GM12874 (cell line): ENCODE measurements at regions not wholly inside any gene's neighbourhood (a gene's known extent, or its start where the extent isn't known, plus 50 kb on each side); places are given as distances from the start of the nearest gene placed in this dataset.

Experiments
- TF ChIP-seq, protein P1 (sequence below): IDR thresholded peaks from 2 replicates; pipeline ENCODE4 v1.5.1; 2011; ENCODE audit warnings: low read depth, mild to moderate bottlenecking, control low read depth, low read length, moderate library complexity; ENCODE audit not compliant: insufficient read depth

DNA sequence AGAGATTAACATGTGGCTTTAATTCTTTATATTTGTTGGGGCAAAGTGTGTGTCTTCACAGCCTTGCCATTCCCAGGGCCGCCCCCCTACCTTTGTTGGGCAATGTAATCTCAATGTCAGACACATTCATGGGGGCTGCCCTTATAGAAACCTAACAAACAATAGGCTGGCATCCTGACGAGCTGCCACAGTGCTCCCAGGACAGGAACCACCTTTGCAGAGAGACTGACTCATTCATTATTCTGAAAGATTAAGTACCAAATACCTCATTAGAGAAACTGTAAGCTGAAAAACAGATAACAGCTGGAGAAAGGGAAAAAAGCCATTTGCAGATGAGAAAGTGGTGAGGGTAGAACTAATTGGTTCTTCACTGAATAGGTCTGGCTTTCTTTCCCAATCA is 1587.5 kb upstream of the PIK3C3 start:
- TF ChIP-seq, protein P1, sequence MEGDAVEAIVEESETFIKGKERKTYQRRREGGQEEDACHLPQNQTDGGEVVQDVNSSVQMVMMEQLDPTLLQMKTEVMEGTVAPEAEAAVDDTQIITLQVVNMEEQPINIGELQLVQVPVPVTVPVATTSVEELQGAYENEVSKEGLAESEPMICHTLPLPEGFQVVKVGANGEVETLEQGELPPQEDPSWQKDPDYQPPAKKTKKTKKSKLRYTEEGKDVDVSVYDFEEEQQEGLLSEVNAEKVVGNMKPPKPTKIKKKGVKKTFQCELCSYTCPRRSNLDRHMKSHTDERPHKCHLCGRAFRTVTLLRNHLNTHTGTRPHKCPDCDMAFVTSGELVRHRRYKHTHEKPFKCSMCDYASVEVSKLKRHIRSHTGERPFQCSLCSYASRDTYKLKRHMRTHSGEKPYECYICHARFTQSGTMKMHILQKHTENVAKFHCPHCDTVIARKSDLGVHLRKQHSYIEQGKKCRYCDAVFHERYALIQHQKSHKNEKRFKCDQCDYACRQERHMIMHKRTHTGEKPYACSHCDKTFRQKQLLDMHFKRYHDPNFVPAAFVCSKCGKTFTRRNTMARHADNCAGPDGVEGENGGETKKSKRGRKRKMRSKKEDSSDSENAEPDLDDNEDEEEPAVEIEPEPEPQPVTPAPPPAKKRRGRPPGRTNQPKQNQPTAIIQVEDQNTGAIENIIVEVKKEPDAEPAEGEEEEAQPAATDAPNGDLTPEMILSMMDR = no peak

DNA sequence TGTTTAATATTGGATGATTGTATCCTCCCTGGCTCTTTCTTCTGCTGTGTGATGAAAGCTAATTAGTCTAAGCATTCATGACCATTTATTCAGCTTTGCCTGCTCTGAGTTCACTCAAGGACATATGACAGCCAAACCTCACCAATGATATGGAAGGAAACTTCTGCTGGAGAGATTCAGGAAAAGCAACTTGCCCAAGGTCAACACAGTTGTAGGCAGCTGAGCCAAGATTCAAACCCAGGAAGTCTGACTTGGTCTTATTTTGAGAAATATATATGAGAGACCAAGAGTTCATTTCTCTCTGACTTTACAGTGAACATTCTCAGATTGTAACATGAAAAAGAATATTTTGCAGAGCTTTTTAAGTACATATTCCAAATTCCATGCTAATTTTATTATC is 1588.5 kb upstream of the PIK3C3 start:
- TF ChIP-seq, protein P1 = no peak

- TF ChIP-seq, protein P1 = no peak
Observed at GRCh38 chr18:40365526-40365925, 1589.5 kb upstream of the PIK3C3 start.

DNA sequence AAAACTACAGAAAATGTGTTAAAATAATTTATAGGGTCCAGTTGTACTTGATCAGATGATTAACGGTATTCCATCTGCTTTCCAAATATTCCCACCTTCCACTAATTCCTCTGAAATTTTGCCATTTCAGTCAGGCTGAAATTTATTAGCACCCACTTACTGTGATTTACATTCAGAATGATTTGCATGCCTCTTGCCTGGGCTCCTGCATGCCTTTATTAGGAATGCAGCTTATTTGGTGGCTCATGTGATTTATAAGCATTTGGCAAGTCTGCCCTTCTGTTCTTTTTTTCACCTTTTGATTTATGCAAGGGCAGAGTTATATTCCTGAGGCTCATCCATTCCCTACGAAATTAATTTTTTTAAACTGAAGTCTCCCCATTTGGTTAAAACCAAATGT is 1594.5 kb upstream of the PIK3C3 start:
- TF ChIP-seq, protein P1 = no peak

DNA sequence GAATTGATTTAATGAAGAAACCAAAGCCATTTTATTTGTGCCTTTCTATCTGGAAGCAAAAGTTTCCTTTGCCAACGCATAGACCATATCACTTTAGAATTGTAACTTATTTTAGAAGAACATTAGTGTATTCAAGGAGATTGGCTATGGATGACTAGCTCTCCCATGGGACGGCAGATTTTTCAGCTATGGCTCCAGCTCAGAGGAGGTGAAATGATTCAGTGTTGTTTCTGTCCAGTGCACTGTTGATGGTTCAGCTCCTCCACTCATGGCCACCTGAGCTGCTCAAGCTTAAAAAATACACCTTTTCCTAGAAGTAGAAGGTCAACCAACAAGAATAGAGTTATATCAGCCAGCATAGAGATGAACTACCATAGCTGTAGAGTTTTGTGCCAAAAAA is 1597.5 kb upstream of the PIK3C3 start:
- TF ChIP-seq, protein P1 = no peak

- TF ChIP-seq, protein P1 = no peak
Observed at GRCh38 chr18:40356168-40356567, 1598.9 kb upstream of the PIK3C3 start.

DNA sequence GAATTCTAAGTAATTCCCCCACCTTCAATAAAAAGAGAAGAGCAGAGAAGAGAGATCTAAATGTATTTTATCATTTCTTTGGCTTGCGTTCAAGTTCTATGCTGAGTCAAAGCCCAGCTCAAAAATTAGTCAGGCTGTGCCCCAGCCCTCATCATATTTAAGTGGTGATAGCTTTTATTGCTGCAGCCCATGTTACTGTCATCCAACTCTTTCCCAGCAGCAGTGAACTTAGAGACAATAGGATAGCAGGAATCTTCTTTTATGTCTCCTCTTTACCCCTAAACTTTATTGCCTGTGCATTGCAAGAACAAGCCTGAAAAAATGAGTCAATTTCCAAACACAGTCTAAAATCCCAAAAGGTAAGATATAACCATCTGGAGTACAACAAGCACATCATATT is 1599.3 kb upstream of the PIK3C3 start:
- TF ChIP-seq, protein P1 = no peak

DNA sequence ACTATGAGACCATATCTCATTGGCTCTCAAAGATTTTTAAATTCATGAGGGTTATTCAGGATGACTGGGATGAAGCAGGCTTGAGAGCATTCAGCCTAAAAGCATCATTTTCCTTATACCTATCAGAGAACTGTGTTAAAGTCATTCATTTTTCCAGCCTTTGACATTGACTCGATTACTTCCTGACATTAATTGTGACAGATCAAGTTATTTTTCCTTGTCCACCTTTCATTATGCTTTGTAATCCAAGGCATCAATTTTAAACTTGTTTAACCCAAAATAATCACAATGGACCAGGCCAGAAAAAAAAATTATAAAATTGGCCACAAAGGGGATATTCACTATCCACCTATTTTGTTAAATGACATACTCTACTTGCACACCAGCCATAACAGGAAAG is 1606.8 kb upstream of the PIK3C3 start:
- TF ChIP-seq, protein P1 = no peak
